Neural cell (in vitro differentiated cells): ENCODE measurements at regions not wholly inside any gene's neighbourhood (a gene's known extent, or its start where the extent isn't known, plus 50 kb on each side); places are given as distances from the start of the nearest gene placed in this dataset.

Experiments
- H2AFZ ChIP-seq: fragments of 200-600, 300-800 bp; sonication (generic), shearing (Covaris generic); 2 replicates; pipeline ENCODE4 v1.6.0; 2014; ENCODE audit warnings: low read depth, mild to moderate bottlenecking, antibody characterized with exemption, low read length, moderate library complexity
- H3F3A ChIP-seq: fragments of 200-600 bp; shearing (Covaris generic); 2 replicates; pipeline ENCODE4 v1.6.1; 2016; ENCODE audit warnings: mild to moderate bottlenecking, moderate library complexity, mixed read lengths, antibody characterized with exemption, low read length; ENCODE audit not compliant: insufficient read depth, poor library complexity, severe bottlenecking
- H3K27ac ChIP-seq: fragments of 200-600, 300-800 bp; sonication (generic), shearing (Covaris generic); 2 replicates; pipeline ENCODE4 v1.5.1; 2014; ENCODE audit warnings: mild to moderate bottlenecking, low read length, moderate library complexity
- H3K27me3 ChIP-seq: fragments of 300-800, 200-600 bp; sonication (generic), shearing (Covaris generic); 2 replicates; pipeline ENCODE4 v1.6.0; 2014; ENCODE audit warnings: mild to moderate bottlenecking, low read depth, low read length, moderate library complexity; ENCODE audit not compliant: insufficient read depth
- H3K36me3 ChIP-seq: fragments of 300-800, 200-600 bp; sonication (generic), shearing (Covaris generic); 2 replicates; pipeline ENCODE4 v1.5.1; 2014; ENCODE audit warnings: mild to moderate bottlenecking, antibody characterized with exemption, low read length, moderate library complexity; ENCODE audit not compliant: insufficient read depth
- H3K4me2 ChIP-seq: fragments of 300-800, 200-600 bp; sonication (generic), shearing (Covaris generic); 2 replicates; pipeline ENCODE4 v1.6.0; 2014; ENCODE audit warnings: mild to moderate bottlenecking, low read length
- H3K4me3 ChIP-seq: fragments of 300-800, 200-600 bp; sonication (generic), shearing (Covaris generic); 2 replicates; pipeline ENCODE4 v1.5.1; 2014; ENCODE audit warnings: mild to moderate bottlenecking, low read length, moderate library complexity
- H3K79me2 ChIP-seq: fragments of 200-600 bp; shearing (Covaris generic); replicated peaks from 2 replicates; pipeline ENCODE4 v1.6.0; 2014; ENCODE audit warnings: mild to moderate bottlenecking, low read length, moderate library complexity; ENCODE audit not compliant: insufficient read depth
- H3K9ac ChIP-seq: fragments of 300-800, 200-600 bp; sonication (generic), shearing (Covaris generic); 2 replicates; pipeline ENCODE4 v1.6.1; 2016; ENCODE audit warnings: mild to moderate bottlenecking, low read length, mixed read lengths
- H3K9me2 ChIP-seq: fragments of 200-600 bp; shearing (Covaris generic); 2 replicates; pipeline ENCODE4 v1.6.1; 2016; ENCODE audit warnings: mild to moderate bottlenecking, low read length, mixed read lengths; ENCODE audit not compliant: insufficient read depth
- H3K9me3 ChIP-seq: fragments of 200-600, 300-800 bp; sonication (generic), shearing (Covaris generic); 2 replicates; pipeline ENCODE4 v1.6.1; 2016; ENCODE audit warnings: mild to moderate bottlenecking, mixed run types, low read length, moderate library complexity, mixed read lengths
- H4K20me1 ChIP-seq: fragments of 200-600 bp; shearing (Covaris generic); 2 replicates; pipeline ENCODE4 v1.6.1; 2016; ENCODE audit warnings: mild to moderate bottlenecking, mixed run types; ENCODE audit not compliant: insufficient read depth
- EP300 ChIP-seq: fragments of 450-650 bp; conservative IDR thresholded peaks from 2 replicates; pipeline ENCODE4 v1.6.1; 2014; ENCODE audit warnings: antibody characterized with exemption, mild to moderate bottlenecking, moderate library complexity; ENCODE audit not compliant: poor library complexity, severe bottlenecking
- EZH2 ChIP-seq: fragments of 200-600, 300-800 bp; shearing (Covaris generic), sonication (generic); IDR thresholded peaks from 2 replicates; pipeline ENCODE4 v1.6.1; 2014; ENCODE audit warnings: antibody characterized with exemption, low read length, borderline replicate concordance, mild to moderate bottlenecking; ENCODE audit not compliant: insufficient read depth, poor library complexity, severe bottlenecking
- MXI1 ChIP-seq: fragments of 450-650 bp; conservative IDR thresholded peaks from 2 replicates; pipeline ENCODE4 v1.6.1; 2014; ENCODE audit warnings: antibody characterized with exemption, mild to moderate bottlenecking; ENCODE audit not compliant: poor library complexity, severe bottlenecking
- POLR2AphosphoS5 ChIP-seq: IDR thresholded peaks from 2 replicates; pipeline ENCODE4 v1.6.1; 2012
- RAD21 ChIP-seq: fragments of 450-650 bp; conservative IDR thresholded peaks from 2 replicates; pipeline ENCODE4 v1.6.1; 2014; ENCODE audit warnings: antibody characterized with exemption, mild to moderate bottlenecking, moderate library complexity
- SMC3 ChIP-seq: fragments of 450-650 bp; conservative IDR thresholded peaks from 2 replicates; pipeline ENCODE4 v1.6.1; 2014; ENCODE audit warnings: antibody characterized with exemption, mild to moderate bottlenecking, moderate library complexity; ENCODE audit not compliant: poor library complexity
- TAF1 ChIP-seq: IDR thresholded peaks from 2 replicates; pipeline ENCODE4 v1.6.1; 2012; ENCODE audit warnings: low read depth
- TF ChIP-seq, protein P1 (sequence below): fragments of 450-650 bp; IDR thresholded peaks from 2 replicates; pipeline ENCODE4 v1.5.1; 2014; ENCODE audit warnings: antibody characterized with exemption, mild to moderate bottlenecking, moderate library complexity; ENCODE audit not compliant: poor library complexity, severe bottlenecking
- TF ChIP-seq, protein P2 (sequence below): IDR thresholded peaks from 2 replicates; pipeline ENCODE4 v1.6.1; 2012; ENCODE audit warnings: borderline replicate concordance

DNA sequence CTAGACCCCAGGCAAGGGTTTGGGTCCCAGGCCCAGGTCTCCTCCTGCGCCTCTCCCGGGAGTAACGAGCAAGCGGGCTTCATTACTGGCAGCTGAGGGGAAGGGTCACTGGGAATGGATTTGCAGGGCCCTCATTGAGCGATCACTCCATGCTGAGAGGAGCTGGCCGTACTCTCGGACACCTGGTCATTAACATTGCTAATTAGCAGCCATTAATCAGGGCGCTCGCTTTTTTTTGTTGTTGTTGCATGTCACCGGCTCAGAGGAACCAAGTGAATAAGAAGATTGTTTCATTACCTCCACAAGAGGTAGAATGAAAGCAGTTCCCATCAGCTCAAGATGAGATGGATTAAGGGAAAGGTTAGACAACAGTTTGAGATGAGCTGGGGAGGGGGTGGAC lies 293.0 kb upstream of the ATP11B start:
- Histone ChIP-seq H3K9me3 (no peaks in the 10 kb centered on the region), H3K4me3 (no peak overlapping the region), H3K9ac (no peak overlapping the region), H3K79me2 (no peaks in the 10 kb centered on the region), H3K36me3 (no peaks in the 10 kb centered on the region), H3K4me2 (no peak overlapping the region), H2AFZ (no peak overlapping the region), H4K20me1 (no peaks in the 10 kb centered on the region), H3K27me3 (no peaks in the 10 kb centered on the region), H3F3A (peaks cover 3% of the 10 kb centered on the region), H3K27ac (no peak overlapping the region), H3K9me2 (no peaks in the 10 kb centered on the region)
- no peak for TF ChIP-seq TAF1
- TF ChIP-seq, protein P1, sequence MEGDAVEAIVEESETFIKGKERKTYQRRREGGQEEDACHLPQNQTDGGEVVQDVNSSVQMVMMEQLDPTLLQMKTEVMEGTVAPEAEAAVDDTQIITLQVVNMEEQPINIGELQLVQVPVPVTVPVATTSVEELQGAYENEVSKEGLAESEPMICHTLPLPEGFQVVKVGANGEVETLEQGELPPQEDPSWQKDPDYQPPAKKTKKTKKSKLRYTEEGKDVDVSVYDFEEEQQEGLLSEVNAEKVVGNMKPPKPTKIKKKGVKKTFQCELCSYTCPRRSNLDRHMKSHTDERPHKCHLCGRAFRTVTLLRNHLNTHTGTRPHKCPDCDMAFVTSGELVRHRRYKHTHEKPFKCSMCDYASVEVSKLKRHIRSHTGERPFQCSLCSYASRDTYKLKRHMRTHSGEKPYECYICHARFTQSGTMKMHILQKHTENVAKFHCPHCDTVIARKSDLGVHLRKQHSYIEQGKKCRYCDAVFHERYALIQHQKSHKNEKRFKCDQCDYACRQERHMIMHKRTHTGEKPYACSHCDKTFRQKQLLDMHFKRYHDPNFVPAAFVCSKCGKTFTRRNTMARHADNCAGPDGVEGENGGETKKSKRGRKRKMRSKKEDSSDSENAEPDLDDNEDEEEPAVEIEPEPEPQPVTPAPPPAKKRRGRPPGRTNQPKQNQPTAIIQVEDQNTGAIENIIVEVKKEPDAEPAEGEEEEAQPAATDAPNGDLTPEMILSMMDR: no peak
- TF ChIP-seq EP300: no peak
- no peak for TF ChIP-seq SMC3
- TF ChIP-seq MXI1: no peak
- TF ChIP-seq POLR2AphosphoS5: no peak

DNA sequence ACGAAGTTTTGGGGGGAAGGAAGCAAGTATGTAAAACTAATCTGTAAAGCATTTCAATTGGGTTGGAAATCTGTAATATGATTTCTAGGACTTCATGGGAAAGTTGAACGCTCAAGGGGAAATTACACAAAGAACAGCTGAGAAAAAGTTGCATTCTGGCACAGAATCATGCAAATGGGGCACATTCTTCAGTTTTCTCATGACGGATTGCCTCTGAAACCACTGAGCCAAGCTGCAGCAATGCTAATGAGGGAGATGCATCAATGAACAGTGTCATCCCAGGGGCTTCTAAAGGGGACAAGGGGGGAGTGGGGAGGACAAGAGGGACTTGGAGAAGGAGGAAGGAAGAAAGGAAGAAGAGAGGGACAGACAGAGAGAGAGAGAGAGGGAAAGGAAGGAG lies 291.4 kb upstream of the ATP11B start:
- H3K9ac ChIP-seq: no peak overlapping the region
- peaks cover 3% of the 10 kb centered on the region for H3F3A ChIP-seq
- H3K9me2 ChIP-seq: no peaks in the 10 kb centered on the region
- H4K20me1 ChIP-seq: no peaks in the 10 kb centered on the region
- no peaks in the 10 kb centered on the region for H3K79me2 ChIP-seq
- H3K4me3 ChIP-seq: no peak overlapping the region
- no peaks in the 10 kb centered on the region for H3K36me3 ChIP-seq
- TF ChIP-seq EP300 (no peak), TAF1 (no peak), POLR2AphosphoS5 (no peak), EZH2 (no peak), SMC3 (no peak), MXI1 (no peak), RAD21 (no peak)
- TF ChIP-seq, protein P1: no peak
- TF ChIP-seq, protein P2, sequence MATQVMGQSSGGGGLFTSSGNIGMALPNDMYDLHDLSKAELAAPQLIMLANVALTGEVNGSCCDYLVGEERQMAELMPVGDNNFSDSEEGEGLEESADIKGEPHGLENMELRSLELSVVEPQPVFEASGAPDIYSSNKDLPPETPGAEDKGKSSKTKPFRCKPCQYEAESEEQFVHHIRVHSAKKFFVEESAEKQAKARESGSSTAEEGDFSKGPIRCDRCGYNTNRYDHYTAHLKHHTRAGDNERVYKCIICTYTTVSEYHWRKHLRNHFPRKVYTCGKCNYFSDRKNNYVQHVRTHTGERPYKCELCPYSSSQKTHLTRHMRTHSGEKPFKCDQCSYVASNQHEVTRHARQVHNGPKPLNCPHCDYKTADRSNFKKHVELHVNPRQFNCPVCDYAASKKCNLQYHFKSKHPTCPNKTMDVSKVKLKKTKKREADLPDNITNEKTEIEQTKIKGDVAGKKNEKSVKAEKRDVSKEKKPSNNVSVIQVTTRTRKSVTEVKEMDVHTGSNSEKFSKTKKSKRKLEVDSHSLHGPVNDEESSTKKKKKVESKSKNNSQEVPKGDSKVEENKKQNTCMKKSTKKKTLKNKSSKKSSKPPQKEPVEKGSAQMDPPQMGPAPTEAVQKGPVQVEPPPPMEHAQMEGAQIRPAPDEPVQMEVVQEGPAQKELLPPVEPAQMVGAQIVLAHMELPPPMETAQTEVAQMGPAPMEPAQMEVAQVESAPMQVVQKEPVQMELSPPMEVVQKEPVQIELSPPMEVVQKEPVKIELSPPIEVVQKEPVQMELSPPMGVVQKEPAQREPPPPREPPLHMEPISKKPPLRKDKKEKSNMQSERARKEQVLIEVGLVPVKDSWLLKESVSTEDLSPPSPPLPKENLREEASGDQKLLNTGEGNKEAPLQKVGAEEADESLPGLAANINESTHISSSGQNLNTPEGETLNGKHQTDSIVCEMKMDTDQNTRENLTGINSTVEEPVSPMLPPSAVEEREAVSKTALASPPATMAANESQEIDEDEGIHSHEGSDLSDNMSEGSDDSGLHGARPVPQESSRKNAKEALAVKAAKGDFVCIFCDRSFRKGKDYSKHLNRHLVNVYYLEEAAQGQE: no peak
- H3K9me3 ChIP-seq: no peaks in the 10 kb centered on the region
- H2AFZ ChIP-seq: no peak overlapping the region
- no peak overlapping the region for H3K4me2 ChIP-seq
- no peaks in the 10 kb centered on the region for H3K27me3 ChIP-seq
- no peak overlapping the region for H3K27ac ChIP-seq
